HG02938 (cell line): ENCODE measurements at regions not wholly inside any gene's neighbourhood (a gene's known extent, or its start where the extent isn't known, plus 50 kb on each side); places are given as distances from the start of the nearest gene placed in this dataset.

ENCODE experiments used
- ATAC-seq: cut with Tn5 transposase; IDR thresholded peaks from one replicate; pipeline ENCODE4 v1.9.1; 2021; ENCODE audit warnings: mild to moderate bottlenecking, moderate library complexity; ENCODE audit not compliant: unreplicated experiment

DNA sequence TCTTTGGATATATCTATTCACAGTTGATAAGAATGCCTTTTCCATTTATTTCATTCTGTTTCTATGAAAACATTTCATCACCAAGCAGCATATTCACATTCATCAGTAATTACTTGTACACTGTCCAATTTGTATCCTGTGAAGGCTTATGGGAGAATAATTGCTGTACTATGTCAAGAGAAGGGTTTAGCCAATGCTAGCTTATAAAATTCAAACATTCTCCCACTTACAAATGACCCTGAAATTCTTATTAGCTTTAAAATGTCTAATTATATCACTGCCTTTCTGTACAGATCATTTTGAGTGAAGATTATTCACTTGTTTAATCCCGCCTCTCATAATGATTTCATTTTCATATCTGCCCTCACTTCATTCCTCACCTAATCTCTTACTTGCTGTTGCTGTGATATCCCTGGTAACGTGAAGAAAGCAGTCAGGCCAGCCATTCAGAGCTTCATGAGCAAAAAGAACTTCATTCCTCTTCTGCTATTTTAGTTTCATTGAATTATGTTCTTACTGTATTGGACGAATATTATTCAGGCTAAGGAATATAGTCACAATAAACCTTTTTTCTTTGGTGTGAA is 778.7 kb downstream of the OLFM4 start:
- no peak for ATAC-seq

DNA sequence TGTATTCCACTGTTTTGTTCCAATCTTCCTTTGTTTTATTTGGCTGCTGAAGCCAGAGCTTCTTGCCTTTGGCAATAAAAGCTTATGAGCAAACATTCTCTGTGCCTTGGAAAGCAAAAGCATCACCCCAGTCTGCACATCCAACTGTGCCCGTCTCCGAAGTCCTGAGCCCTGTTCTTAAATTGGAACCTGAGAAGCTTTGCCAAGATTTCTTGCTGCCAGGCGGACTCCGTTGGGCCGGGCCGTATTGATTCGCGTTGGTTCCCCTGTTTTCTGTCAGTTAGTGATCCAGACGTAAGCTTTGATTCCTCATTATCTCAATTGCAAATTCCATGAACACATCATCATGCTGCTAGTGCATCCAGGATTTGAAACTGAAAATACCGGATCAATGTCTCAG is 793.0 kb downstream of the OLFM4 start:
- no peak for ATAC-seq

DNA sequence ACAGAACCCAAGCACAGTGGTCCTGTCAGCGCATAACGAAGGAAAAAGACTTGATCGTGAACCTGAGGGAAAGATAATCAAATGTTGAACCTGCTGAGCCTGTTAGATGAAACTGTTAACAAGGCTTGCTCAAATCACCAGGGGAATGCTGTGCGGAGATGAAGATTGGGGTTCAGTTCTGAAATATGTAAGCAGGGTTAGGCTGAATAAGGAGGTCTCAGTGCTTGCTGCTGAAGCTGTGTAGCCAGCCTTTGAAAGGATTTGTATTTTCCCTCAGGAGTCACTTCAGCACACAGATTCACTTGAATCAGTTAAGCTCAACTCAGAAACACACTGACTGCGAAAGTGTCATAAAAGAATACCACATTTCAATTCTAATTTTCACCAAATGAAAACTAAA is 793.5 kb downstream of the OLFM4 start:
- ATAC-seq, result no peak

DNA sequence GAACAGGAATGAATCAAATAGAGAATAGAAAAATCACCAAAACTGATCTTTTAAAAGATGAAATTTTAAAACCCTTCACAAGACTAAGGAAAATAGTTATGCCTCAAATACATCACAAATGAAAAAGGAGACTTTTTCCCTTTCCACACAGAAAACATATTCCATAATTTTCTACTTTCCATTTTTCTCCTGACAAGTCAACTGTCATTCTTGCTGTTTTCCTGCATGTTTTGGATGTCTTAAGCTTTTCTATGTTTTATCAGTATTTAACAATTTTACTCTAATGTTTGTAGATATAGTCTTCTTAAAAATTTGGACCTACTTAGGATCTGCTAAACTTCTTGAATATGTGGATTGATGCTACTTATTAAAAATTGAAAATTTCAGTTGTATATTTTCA is 810.8 kb downstream of the OLFM4 start:
- ATAC-seq, result no peak

DNA sequence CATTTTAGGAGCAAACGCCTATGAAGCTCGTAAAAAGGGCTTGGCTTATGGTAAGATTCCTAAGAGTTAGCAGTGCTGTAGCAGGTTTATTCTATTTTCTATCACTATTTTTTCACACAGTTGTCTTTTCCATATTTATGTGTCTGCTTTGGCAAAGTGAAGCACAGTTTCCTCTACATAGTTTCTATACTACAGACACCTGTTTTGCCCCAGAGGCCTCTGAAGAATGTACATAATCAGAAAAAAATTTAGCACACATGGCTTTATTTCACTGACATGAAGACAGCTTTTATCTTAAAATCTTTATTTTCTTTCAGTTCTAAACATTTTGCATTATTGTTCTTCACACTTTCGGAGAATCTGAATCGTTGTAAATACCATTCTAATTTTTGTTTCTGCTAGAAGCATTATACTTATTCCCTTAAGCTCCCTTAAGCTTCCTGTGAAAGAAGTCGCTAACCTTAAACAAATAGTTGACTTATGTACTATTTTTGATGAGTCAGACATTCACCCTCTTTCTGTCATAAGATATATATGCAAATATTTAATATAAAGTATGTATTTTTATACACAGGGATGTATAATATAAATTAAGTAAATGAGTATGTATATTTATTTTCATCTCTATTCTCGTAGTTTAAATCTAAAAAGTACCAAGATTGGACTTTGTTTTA is 816.0 kb downstream of the OLFM4 start:
- no peak for ATAC-seq

DNA sequence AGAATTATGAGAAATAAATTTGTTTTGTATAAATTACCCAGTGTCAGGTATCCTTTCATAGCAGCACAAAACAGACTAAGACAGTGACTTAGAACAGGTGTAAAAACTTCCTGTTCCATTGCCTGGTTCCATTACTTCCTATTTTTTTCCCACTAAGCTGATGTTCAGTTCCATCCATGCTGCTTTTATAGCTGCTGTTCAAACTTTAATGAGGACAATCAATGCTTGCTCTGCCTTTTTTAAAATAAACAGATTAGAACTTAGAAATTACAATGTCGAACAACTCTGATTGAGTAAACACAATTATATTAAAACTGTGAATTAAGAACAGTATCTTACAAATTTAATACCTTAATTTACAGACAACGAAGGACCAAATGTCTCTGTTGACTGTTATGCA is 818.9 kb downstream of the OLFM4 start:
- no peak for ATAC-seq

DNA sequence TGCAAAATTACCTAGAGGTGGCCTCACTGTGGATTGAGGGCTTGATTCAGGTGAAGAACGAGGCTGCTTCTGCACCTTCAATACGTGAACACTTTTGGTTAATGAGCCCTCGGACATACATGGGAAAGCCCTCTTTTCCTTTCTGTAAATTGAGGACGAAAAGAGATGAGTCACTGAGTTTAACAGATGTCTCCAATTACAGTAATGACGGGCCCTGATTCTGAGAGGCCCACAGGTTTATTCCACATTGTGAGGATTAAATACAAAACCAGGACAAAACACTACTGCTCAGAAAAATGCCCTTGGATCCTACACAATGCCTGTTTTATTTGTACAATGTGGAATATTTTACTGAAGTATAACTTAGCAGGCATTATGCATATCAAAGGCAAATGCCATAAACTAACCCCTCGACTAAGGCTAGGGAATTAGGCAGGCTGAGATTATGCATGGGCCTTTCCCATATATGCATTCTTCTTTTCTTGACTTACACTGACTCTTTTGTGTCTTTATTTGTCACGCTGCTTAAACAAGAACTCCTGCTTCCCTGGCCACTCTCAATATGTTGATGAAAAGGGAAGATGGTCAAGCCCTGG is 819.9 kb downstream of the OLFM4 start:
- ATAC-seq, result no peak

DNA sequence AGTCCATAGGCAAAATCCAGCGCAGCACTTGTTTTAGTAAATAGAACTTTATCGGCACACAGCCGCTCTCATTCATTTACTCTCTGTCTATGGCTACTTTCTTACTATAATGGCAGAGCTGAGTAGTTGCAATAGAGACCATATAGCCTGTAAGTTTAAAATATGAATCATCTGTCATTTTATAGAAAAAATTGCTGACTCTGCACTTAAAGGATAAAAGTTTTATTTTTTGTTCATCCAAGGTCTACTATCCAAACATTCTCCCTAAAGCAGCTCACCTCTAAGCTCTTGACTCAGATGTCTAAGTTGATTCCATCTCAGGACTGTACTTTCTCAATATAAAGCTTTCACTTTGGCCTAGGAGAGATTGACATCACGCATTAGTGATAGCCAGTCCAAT is 825.7 kb downstream of the OLFM4 start:
- no peak for ATAC-seq

DNA sequence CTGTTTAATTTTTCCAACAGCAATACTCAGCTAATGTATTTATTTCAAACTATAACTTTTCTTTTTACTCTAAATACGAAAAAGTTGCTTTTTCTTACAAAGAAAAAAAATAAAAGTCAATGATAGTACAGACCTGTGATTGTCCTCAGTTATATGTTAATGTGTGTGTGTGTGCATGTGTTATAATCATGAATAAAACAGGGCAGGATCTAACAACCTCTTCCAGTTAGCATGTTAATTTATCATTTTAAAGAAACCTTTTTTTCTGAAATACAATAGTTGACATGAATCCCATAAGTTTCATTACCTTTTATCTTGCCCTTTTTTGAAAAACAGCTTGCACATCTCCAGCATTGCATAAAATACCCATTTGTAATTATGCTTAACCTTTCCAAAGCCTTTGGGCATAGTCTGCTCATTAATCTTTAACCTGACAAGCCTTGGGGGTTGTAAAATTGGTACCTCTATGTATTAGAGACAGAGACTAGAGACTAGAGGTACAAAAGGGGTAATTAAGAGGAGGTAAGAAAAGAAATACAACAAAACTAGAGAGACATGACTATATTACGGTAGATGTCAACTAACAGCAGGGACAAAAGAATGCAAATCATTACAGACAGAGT is 828.1 kb downstream of the OLFM4 start:
- ATAC-seq, result no peak

DNA sequence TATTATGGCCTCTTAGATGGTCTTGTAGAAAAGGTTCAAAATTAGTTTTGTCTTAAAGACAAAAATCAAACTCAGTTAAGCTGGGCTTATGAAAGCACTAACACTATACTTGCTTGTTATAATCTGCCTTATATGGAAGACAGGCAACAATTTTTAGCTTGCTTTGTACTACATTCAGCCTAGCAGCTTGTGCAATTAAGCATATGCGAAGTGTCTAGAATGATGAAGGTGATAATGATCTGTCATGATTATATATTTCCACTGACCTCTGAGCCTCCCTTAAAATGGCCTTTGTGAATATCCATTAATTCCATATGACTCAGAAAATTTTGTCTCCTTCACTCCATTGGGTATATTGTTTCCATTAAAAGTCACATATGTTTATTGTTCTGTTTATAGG is 834.9 kb downstream of the OLFM4 start:
- no peak for ATAC-seq

DNA sequence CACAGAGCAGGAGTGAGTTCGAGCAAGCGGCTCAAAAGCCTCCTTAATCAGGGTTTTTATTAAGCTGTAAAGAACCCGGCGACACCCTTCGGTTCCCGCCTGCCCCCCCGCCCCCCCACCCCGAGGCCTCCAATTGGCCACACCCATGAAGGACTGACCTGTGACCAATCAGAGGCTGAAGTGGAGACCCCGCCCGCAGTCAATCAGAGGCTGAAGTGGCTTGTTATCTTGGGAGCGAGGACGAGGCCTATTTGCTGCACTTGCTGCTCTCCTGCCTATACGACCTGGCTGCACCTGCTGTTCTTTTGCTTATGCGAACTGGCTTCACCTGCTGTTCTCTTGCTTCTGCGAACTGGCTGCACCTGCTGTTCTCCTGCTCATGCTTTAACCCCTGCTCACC is 844.9 kb downstream of the OLFM4 start:
- ATAC-seq, result no peak

DNA sequence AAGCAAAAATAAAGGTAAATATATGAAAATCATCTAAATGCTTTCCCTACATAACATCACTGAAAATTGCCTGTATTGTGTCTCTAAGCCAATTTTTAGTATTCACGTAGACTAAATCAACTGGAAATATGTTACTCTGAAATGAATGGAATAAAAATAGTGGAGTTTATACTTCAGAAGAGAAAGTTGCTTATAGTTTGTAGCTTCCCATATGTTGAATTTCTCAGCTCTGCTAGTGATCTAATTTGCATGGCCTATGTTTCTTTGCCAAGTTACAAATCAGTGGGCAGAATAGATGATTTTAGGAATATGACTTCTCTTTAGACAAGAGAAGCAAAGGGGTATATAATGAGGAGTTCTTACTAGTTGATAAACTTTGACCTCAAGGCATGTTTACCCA is 850.2 kb downstream of the OLFM4 start:
- no peak for ATAC-seq

DNA sequence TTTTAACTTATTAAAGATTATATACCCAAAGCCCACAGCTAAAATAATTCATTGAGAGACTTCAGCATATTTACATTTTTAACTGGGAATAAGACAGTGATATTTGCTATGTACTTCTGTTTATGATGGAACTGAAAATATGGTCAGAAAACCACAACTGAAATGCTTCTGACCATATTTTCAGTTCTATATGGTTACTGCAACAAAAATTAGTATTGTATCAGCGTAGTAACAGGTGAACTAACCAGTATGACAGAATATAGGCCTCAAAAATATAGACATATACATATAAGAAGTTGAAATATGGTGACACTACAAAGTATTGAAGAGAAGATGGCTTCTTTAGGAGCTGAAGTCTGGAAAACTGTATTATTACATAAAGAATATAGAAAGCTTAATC is 857.4 kb downstream of the OLFM4 start:
- no peak for ATAC-seq

DNA sequence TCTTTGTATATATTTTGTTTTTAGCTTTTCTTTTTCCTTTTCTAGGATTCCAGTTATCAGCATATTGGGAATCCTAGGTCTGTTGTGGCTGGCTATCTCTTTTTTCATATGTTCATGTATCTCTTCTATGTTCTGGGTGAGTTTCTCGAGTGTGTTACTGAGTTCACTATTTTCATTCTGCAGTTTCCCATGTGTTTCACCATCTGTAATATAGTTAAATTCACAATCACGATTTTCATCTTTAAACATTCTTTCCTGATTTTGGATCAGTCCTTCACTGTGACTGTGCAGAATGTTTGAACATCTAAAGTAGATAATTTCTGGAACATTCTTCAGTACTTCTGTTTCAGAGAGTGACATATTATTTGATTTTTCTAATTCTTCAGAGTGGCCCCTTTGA is 862.1 kb downstream of the OLFM4 start:
- no peak for ATAC-seq

DNA sequence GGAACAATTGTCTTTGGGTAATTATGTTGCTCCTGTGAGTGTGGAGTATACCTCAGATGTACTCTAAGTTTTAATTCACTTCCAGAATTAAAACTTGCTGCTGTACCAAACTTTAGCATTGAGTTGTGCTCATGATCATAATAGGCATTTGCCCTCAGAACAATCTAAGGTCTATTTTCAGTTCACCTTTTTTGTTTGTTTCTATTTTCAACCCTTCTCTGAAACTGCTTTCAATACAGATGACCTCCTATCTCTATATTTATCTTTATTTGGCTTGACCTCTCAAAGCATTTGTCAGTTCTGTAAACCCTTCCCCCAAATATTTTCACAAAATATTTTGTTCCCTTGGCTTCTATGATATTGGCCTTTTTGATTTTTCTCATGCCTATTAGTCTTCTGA is 873.0 kb downstream of the OLFM4 start:
- ATAC-seq, result no peak

DNA sequence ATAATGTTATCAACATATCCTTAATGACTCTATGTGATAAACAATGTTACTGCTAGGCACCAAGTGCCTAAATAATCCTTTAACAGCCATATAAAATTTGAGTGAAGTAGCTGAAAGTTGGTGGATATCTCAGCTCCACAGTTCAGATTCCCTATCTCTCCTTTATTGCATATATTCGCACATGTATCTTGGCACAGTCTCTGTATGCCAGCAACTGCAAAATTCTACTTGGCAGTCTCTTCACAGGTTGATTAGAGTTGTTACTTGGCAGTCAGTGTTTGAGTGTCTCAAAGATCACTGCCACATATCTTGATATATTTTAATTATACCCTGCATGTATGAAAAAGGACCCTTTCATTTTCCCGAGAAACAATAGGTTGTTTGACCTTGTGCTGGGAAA is 879.3 kb downstream of the OLFM4 start:
- no peak for ATAC-seq

DNA sequence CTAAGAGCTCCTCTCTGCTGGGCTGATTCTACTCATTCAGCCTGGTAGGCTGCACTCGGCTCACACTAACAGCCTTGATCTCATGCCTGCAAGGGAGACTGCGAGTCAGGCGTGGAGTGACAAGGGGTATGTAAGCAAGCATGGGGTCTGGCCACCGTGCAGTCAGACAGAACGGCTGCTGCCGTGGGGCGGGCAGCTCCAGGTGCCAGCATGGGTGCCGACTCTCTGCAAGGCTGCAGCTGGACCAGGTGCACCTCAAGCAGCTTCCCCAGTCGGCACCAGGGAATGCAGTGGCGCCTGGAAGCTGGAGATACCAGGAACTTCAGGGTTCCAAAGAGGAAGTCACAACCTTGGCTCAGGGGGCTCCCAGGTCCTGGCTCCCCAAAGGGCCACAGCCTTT is 892.3 kb downstream of the OLFM4 start:
- ATAC-seq, result no peak

DNA sequence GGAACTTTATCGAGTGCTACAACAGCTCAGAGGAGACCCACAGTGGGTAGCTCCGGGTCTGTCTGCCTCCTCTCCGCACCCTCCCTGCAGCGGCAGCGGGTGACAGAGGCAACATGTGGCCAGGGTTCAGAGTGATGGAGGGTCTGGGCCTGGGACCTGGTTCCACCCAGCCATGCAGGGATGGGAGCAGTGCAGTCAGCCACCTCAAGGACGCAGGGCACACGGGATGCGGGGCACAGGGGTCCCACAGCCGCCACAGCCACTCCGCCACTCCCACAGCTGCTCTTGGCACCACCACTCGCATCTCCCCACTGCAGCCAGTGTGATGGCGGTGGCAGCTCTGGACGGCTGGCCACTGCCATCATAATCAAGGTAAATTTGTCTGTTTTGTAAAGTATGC is 892.9 kb downstream of the OLFM4 start:
- no peak for ATAC-seq

DNA sequence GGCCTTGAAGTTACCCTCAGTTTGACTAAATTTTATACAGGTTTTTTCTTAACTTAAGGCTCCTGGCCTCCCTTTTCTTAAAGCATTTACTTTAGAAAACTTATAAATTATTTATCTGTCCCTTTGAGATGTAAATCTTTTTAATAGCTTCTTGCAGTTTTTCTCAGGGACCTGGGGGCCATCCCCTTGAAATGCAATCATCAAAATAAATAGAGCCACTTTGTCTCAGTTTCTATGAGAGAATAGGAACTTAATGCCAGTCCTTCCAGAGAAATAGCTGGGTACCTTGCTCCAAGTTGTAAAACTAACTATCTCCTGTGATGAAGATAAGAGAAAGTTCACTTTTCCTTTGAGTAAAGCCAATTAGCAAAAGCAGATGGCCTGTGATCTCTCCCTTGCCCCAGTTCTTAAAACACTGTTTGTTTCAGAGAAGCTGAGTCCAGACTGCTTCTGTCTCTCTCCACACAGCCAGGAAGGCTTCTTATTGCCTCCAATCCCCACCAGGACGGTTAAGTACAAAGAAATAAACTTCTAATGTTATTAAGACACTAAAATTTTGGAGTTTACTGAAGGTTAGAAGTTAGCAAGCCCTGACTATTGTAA is 913.1 kb downstream of the OLFM4 start:
- ATAC-seq, result no peak

DNA sequence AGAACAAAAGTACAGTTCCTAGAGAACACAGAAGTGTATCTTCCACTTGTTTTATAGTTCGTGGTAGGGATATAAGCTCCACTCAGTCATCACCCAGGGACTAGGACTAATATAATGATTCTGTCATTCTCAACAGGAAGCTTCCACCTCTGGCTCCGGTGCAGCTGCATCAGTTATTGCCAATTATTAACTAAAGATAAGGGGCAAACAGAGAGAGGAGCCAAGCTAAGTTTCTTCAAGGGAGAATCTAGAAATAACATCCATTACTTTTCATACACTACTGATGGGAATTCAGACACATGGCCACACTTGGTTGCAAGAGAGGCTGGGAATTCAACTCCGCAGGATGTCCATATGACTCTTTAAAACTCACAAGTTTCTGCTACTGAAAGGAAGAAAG is 917.9 kb downstream of the OLFM4 start:
- no peak for ATAC-seq

DNA sequence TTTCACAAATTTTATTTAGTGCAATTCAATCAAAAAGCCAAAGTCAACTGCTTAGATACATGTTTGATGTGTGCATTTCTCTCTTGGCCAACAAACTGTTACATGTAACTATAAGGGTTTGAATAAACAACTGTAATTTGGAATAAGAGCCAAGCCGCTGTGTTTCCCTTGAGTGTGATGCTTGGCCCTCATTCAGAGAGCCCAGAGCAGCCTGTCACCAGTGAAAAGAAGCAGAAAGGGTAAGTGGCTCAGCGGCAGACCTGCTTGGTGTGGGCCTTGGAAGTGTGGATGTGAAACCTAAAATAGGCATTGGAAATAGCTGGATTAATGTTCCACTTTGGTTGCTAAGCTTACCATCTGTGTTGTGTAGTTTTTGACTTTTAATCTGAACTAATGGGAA is 924.6 kb downstream of the OLFM4 start:
- no peak for ATAC-seq
